Left ventricle myocardium inferior (tissue), 1 donor: ENCODE measurements at regions not wholly inside any gene's neighbourhood (a gene's known extent, or its start where the extent isn't known, plus 50 kb on each side); places are given as distances from the start of the nearest gene placed in this dataset.

Experiments
- DNase-seq: peaks from one replicate; pipeline ENCODE4 v3.0.0-alpha.2; 2020
- H3K27ac ChIP-seq: fragments of 200-600 bp; replicated peaks from 2 replicates; pipeline ENCODE4 v1.8.0; 2021
- H3K27me3 ChIP-seq: fragments of 200-600 bp; 2 replicates; pipeline ENCODE4 v1.8.0; 2021; ENCODE audit warnings: low read depth
- H3K36me3 ChIP-seq: fragments of 200-600 bp; 2 replicates; pipeline ENCODE4 v1.8.0; 2021
- H3K4me1 ChIP-seq: fragments of 200-600 bp; 2 replicates; pipeline ENCODE4 v1.8.0; 2021
- H3K4me3 ChIP-seq: fragments of 200-600 bp; 2 replicates; pipeline ENCODE4 v1.8.0; 2021; ENCODE audit warnings: mild to moderate bottlenecking, moderate library complexity
- H3K9me3 ChIP-seq: fragments of 200-600 bp; replicated peaks from 2 replicates; pipeline ENCODE4 v1.8.0; 2021
- intact Hi-C: fragments of 100-400 bp; cut with micrococcal nuclease; formaldehyde crosslinking; loops from one replicate; pipeline ENCODE4 v1.11.0; 2022
- TF ChIP-seq, protein P1 (sequence below): fragments of 200-600 bp; IDR thresholded peaks from 2 replicates; pipeline ENCODE4 v1.8.0; 2021; ENCODE audit warnings: antibody characterized with exemption, mild to moderate bottlenecking, borderline replicate concordance
- donor health status: DM: no; HTN: yes; CAD: no; lungs with severe emphysema.

DNA sequence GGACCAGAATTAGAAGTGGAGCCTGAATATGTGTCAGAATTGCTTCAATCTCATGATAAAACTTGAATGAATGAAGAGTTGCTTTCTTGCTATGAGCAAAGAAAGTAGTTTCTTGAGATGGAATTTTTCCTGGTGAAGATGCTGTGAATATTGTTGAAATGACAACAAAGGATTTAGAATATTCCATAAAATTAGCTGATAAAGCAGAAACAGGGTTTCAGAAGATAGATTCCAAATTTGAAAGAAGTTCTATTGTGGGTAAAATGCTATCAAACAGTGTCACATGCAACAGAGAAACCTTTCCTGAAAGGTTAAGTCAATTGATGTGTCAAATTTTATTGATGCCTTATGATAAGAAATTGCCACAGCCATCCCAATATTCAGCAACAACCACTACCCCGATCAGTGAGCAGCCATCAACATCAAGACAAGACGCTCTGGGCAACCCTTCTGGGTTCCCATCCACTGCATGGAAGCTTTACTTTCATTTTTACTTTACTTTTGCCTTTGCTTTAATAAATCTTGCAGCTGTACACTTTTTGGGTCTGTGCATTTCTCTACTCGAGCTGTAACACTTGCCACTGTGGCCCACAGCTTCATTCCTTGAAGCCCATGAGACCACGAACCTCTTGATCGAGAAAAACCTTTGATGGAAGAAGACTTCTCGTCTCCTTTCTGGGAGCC lies 104.0 kb upstream of the SSTR1 start:
- H3K36me3 ChIP-seq: no peaks in the 10 kb centered on the region
- H3K4me1 ChIP-seq: no peaks in the 10 kb centered on the region
- H3K27ac ChIP-seq: no peak overlapping the region
- H3K9me3 ChIP-seq: peaks cover 26% of the 10 kb centered on the region
- no peak for DNase-seq
- intact Hi-C loops: no loop called here
- no peaks in the 10 kb centered on the region for H3K27me3 ChIP-seq
- no peak overlapping the region for H3K4me3 ChIP-seq
- TF ChIP-seq, protein P1, sequence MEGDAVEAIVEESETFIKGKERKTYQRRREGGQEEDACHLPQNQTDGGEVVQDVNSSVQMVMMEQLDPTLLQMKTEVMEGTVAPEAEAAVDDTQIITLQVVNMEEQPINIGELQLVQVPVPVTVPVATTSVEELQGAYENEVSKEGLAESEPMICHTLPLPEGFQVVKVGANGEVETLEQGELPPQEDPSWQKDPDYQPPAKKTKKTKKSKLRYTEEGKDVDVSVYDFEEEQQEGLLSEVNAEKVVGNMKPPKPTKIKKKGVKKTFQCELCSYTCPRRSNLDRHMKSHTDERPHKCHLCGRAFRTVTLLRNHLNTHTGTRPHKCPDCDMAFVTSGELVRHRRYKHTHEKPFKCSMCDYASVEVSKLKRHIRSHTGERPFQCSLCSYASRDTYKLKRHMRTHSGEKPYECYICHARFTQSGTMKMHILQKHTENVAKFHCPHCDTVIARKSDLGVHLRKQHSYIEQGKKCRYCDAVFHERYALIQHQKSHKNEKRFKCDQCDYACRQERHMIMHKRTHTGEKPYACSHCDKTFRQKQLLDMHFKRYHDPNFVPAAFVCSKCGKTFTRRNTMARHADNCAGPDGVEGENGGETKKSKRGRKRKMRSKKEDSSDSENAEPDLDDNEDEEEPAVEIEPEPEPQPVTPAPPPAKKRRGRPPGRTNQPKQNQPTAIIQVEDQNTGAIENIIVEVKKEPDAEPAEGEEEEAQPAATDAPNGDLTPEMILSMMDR: no peak

DNA sequence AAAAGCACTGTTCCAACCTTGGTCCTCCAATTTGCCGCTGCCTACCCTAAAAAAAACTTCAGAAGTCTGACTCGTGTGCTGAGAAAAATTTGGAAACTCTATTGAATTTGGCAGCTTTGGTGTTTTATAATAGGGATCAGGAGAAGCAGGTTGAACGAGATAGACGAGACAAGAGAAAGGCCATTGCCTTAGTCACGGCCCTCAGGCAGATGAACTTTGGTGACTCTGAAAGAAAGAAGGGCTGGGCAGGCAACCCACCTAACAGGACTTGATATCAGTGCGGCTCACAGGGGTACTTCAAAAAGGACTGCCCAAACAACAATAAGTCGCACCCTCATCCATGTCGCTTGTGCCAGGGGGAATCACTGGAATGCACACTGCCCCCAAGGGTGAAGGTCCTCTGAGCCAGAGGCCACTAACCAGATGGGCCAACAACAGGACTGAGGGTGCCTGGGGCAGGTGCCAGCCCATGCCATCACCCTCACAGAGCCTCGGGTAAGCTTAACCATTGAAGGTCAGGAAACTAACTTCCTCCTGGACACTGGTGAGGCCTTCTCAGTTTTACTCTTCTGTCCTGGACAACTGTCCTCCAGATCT lies 102.5 kb upstream of the SSTR1 start:
- H3K9me3 ChIP-seq: peaks cover 26% of the 10 kb centered on the region
- no peak overlapping the region for H3K27ac ChIP-seq
- H3K27me3 ChIP-seq: no peaks in the 10 kb centered on the region
- intact Hi-C loops: no loop called here
- no peak for DNase-seq
- no peaks in the 10 kb centered on the region for H3K4me1 ChIP-seq
- TF ChIP-seq, protein P1: no peak
- no peaks in the 10 kb centered on the region for H3K36me3 ChIP-seq
- no peak overlapping the region for H3K4me3 ChIP-seq

DNA sequence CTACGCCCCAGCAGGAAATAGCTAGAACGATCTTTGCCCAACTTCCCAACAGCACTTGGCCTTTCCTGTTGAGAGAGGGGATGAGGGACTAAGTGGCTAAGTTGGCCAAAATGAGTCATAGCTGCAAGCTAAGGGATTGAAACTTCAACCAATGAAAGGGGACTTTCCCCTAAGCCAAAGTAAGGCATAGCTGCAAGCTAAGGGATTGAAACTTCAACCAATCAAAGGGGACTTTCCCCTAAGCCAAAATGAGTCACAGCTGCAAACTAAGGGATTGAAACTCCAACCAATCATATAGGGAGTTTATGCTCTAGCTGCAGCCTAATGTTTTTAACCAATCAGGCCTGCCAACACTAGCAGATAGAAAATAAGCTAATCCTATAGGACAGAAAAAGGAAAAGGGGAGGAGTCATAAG lies 100.5 kb upstream of the SSTR1 start:
- peaks cover 16% of the 10 kb centered on the region for H3K9me3 ChIP-seq
- TF ChIP-seq, protein P1: no peak
- no peaks in the 10 kb centered on the region for H3K36me3 ChIP-seq
- intact Hi-C loops: no loop called here
- H3K27ac ChIP-seq: no peak overlapping the region
- DNase-seq: no peak
- no peaks in the 10 kb centered on the region for H3K27me3 ChIP-seq
- H3K4me1 ChIP-seq: no peaks in the 10 kb centered on the region
- H3K4me3 ChIP-seq: no peak overlapping the region

DNA sequence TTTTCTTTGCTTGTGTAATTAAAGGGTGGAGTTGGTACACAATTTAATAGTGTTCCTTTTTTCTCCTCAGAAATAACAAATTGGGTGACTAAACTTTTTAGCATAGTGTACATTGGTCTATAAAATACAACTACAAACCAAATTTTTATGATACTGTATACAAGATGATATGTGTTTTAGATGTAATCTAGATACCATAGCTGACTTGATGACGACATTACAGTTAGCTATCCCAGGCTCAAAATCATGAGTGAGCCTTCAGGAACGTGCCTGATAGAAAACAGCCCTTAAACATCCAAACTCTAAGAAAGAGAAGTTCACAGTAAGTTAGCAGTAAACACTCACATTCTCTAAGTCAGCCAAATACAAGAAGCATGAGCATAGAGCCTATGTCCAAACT lies 99.0 kb upstream of the SSTR1 start:
- intact Hi-C loops: no loop called here
- H3K4me1 ChIP-seq: no peaks in the 10 kb centered on the region
- H3K9me3 ChIP-seq: peaks cover 5% of the 10 kb centered on the region
- no peaks in the 10 kb centered on the region for H3K36me3 ChIP-seq
- TF ChIP-seq, protein P1: no peak
- no peak overlapping the region for H3K4me3 ChIP-seq
- DNase-seq: no peak
- H3K27me3 ChIP-seq: no peaks in the 10 kb centered on the region
- H3K27ac ChIP-seq: no peak overlapping the region

DNA sequence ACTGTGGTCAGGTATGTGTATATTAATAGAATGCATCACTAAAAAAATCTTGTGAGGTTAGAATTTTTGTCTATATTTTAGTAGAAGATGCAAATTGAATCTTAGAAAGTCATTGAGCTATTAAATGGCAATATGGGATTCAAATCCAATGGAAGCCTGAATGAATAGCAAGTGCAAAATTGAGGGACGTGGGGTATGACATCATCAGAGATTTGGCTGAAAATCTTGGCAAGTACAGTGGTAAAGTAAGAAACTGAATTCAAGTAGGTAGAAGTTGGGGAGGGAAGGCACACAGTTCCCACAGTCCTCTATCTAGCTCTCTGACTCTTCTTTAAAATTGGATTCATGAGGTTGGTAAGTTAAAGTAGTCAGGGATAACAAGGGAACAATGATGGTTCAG lies 97.4 kb upstream of the SSTR1 start:
- TF ChIP-seq, protein P1: no peak
- H3K27me3 ChIP-seq: no peaks in the 10 kb centered on the region
- intact Hi-C loops: no loop called here
- no peaks in the 10 kb centered on the region for H3K4me1 ChIP-seq
- no peak overlapping the region for H3K27ac ChIP-seq
- DNase-seq: no peak
- no peaks in the 10 kb centered on the region for H3K9me3 ChIP-seq
- H3K4me3 ChIP-seq: no peak overlapping the region
- no peaks in the 10 kb centered on the region for H3K36me3 ChIP-seq
